HCT116 (cell line): ENCODE measurements at regions not wholly inside any gene's neighbourhood (a gene's known extent, or its start where the extent isn't known, plus 50 kb on each side); places are given as distances from the start of the nearest gene placed in this dataset.

ENCODE experiments used
- ATAC-seq: fragments of 200-7000 bp; cut with Tn5 transposase; 2 replicates; pipeline ENCODE4 v1.9.1; 2020; ENCODE audit warnings: mild to moderate bottlenecking, moderate library complexity
- BruUV-seq: library from RNA; stranded (reverse); fragments of 400-500 nt; replicated peaks from 2 replicates; lab custom pipeline; 2021; lab: Mats Ljungman, UMichigan
- CTCF ChIA-PET: fragments of 300-600 bp; sonication (Branson Sonifier 250); formaldehyde crosslinking; loops from one replicate; lab custom pipeline; 2021; ENCODE audit warnings: antibody characterized with exemption; lab: Charles Lee
- POLR2A ChIA-PET: fragments of 300-600, 350-600 bp; sonication (Branson Sonifier 250); formaldehyde crosslinking; loops from one replicate; lab custom pipeline; 2021; ENCODE audit warnings: antibody characterized with exemption; lab: Charles Lee
- RAD21 ChIA-PET, 2 experiments: fragments of 300-600 bp; sonication (Branson Sonifier 250); formaldehyde crosslinking; loops; one replicate each; lab custom pipeline; 2023; ENCODE audit warnings: low total read pairs in 2 of 2; ENCODE audit not compliant: uncharacterized antibody in 2 of 2, unreplicated experiment in 2 of 2, low non-redundant PET in 1 of 2; lab: Charles Lee
- DNase-seq: peaks from one replicate; pipeline ENCODE4 v3.0.0-alpha.2; 2010; ENCODE audit warnings: low read depth, low spot score
- H2AFZ ChIP-seq: fragments of 200-600 bp; shearing (Covaris generic), sonication (generic); 2 replicates; pipeline ENCODE4 v1.6.1; 2017; ENCODE audit warnings: low read depth, mixed run types, mixed read lengths, antibody characterized with exemption, low read length; ENCODE audit not compliant: poor library complexity, severe bottlenecking
- H3K27ac ChIP-seq: 2 replicates; pipeline ENCODE4 v1.5.1; 2012; ENCODE audit warnings: low read depth, low read length
- H3K27me3 ChIP-seq: fragments of 200-600 bp; sonication (generic); 2 replicates; pipeline ENCODE4 v1.6.1; 2016; ENCODE audit warnings: mixed run types, low read length, mixed read lengths; ENCODE audit not compliant: insufficient read depth
- H3K36me3 ChIP-seq, 2 experiments: fragments of 200-500 bp in 1 of 2; fragments of 200-600 bp in 1 of 2; sonication (Bioruptor generic) in 1 of 2; sonication (generic) in 1 of 2; 2 replicates each; pipeline versions ENCODE4 v1.5.1 to v1.6.1; 2014 to 2016; ENCODE audit warnings: low read length in 2 of 2, inconsistent platforms in 1 of 2, mixed read lengths in 1 of 2, mixed run types in 1 of 2; ENCODE audit not compliant: insufficient read depth in 2 of 2, control insufficient read depth in 1 of 2
- H3K4me1 ChIP-seq, 2 experiments: fragments of 200-600 bp in 1 of 2; sonication (generic) in 1 of 2; 2 replicates each; pipeline versions ENCODE4 v1.5.1 to v1.6.1; 2012 to 2017; ENCODE audit warnings: low read length in 2 of 2, inconsistent platforms in 1 of 2, mild to moderate bottlenecking in 1 of 2, mixed read lengths in 1 of 2, mixed run types in 1 of 2, moderate library complexity in 1 of 2; ENCODE audit not compliant: insufficient read depth in 2 of 2, control insufficient read depth in 1 of 2
- H3K4me2 ChIP-seq: fragments of 200-600 bp; sonication (generic); 2 replicates; pipeline ENCODE4 v1.6.1; 2017; ENCODE audit warnings: mixed run types, low read length, mixed read lengths
- H3K4me3 ChIP-seq, 2 experiments: fragments of 200-600 bp in 1 of 2; sonication (generic) in 1 of 2; replicated peaks in 1 of 2; 2 replicates each; pipeline ENCODE4 v1.5.1; 2011 to 2016; ENCODE audit warnings: low read length in 2 of 2, control low read depth in 1 of 2, low read depth in 1 of 2, mild to moderate bottlenecking in 1 of 2, mixed read lengths in 1 of 2, mixed run types in 1 of 2
- H3K79me2 ChIP-seq: fragments of 200-600 bp; sonication (generic); 2 replicates; pipeline ENCODE4 v1.6.1; 2017; ENCODE audit warnings: mild to moderate bottlenecking, mixed run types, low read length, moderate library complexity, mixed read lengths; ENCODE audit not compliant: insufficient read depth
- H3K9ac ChIP-seq: fragments of 200-600 bp; sonication (generic); 2 replicates; pipeline ENCODE4 v1.6.1; 2016; ENCODE audit warnings: low read length, mixed read lengths
- H3K9me2 ChIP-seq: fragments of 200-600 bp; sonication (generic), shearing (Covaris generic); 2 replicates; pipeline ENCODE4 v1.6.1; 2017; ENCODE audit warnings: mixed run types, mild to moderate bottlenecking, moderate library complexity; ENCODE audit not compliant: insufficient read depth
- H3K9me3 ChIP-seq, 2 experiments: fragments of 200-500 bp in 1 of 2; fragments of 200-600 bp in 1 of 2; sonication (Bioruptor generic) in 1 of 2; sonication (generic) in 1 of 2; 2 replicates each; pipeline ENCODE4 v1.6.1; 2014 to 2017; ENCODE audit warnings: low read length in 2 of 2, mixed read lengths in 2 of 2, inconsistent platforms in 1 of 2, low read depth in 1 of 2, mild to moderate bottlenecking in 1 of 2, mixed run types in 1 of 2, moderate library complexity in 1 of 2; ENCODE audit not compliant: control insufficient read depth in 1 of 2, insufficient read depth in 1 of 2
- H4K20me1 ChIP-seq: fragments of 200-600 bp; sonication (generic), shearing (Covaris generic); 2 replicates; pipeline ENCODE4 v1.6.1; 2017; ENCODE audit warnings: mixed run types, mild to moderate bottlenecking, moderate library complexity; ENCODE audit not compliant: insufficient read depth
- ATF3 ChIP-seq: IDR thresholded peaks from 2 replicates; pipeline ENCODE4 v1.6.1; 2012
- CEBPB ChIP-seq: IDR thresholded peaks from 2 replicates; pipeline ENCODE4 v1.6.1; 2012; ENCODE audit warnings: low read depth
- CTCF ChIP-seq, 3 experiments: fragments of 200-600 bp in 1 of 3; sonication (generic) in 1 of 3; IDR thresholded peaks in 2 of 3; conservative IDR thresholded peaks in 1 of 3; 2 replicates each; pipeline ENCODE4 v1.5.1; 2012 to 2017; ENCODE audit warnings: low read depth in 2 of 3, low read length in 2 of 3, antibody characterized with exemption in 1 of 3, borderline replicate concordance in 1 of 3, control low read depth in 1 of 3, mild to moderate bottlenecking in 1 of 3, mixed read lengths in 1 of 3, mixed run types in 1 of 3, moderate library complexity in 1 of 3; ENCODE audit not compliant: insufficient read depth in 1 of 3
- EGR1 ChIP-seq: IDR thresholded peaks from 2 replicates; pipeline ENCODE4 v1.6.1; 2012; ENCODE audit warnings: low read depth
- FOSL1 ChIP-seq: IDR thresholded peaks from 2 replicates; pipeline ENCODE4 v1.6.1; 2012; ENCODE audit warnings: low read depth
- POLR2AphosphoS5 ChIP-seq: IDR thresholded peaks from 2 replicates; pipeline ENCODE4 v1.6.1; 2011; ENCODE audit warnings: mild to moderate bottlenecking, low read depth, low read length, moderate library complexity
- RAD21 ChIP-seq: IDR thresholded peaks from 2 replicates; pipeline ENCODE4 v1.6.1; 2012; ENCODE audit warnings: low read depth, mild to moderate bottlenecking
- SP1 ChIP-seq: IDR thresholded peaks from 2 replicates; pipeline ENCODE4 v1.6.1; 2012; ENCODE audit warnings: low read depth
- SRF ChIP-seq: IDR thresholded peaks from 2 replicates; pipeline ENCODE4 v1.6.1; 2012; ENCODE audit warnings: low read depth
- TCF7L2 ChIP-seq: IDR thresholded peaks from 2 replicates; pipeline ENCODE4 v1.7.0; 2011; ENCODE audit warnings: borderline replicate concordance, inconsistent platforms; ENCODE audit not compliant: insufficient read depth, insufficient read length; ENCODE audit errors: extremely low read depth
- YY1 ChIP-seq: IDR thresholded peaks from 2 replicates; pipeline ENCODE4 v1.6.1; 2011; ENCODE audit warnings: low read length, low read depth, moderate library complexity, mild to moderate bottlenecking; ENCODE audit not compliant: insufficient replicate concordance; ENCODE audit errors: extremely low read depth
- ZFX ChIP-seq: fragments of 450-650 bp; IDR thresholded peaks from 2 replicates; pipeline ENCODE4 v1.6.1; 2017
- ZNF274 ChIP-seq: fragments of 200-500 bp; sonication (Bioruptor generic); IDR thresholded peaks from 2 replicates; pipeline ENCODE4 v1.6.1; 2014; ENCODE audit warnings: mild to moderate bottlenecking, low read depth, low read length, inconsistent platforms
- intact Hi-C: fragments of 100-400 bp; cut with micrococcal nuclease; formaldehyde crosslinking; loops from 2 replicates; pipeline ENCODE4 v1.10.0; 2022
- TF ChIP-seq, protein P1 (sequence below): IDR thresholded peaks from 2 replicates; pipeline ENCODE4 v1.6.1; 2012

- Histone ChIP-seq H3K36me3 (no peaks in the 10 kb centered on the region), H3K4me2 (no peak overlapping the region), H3K9me2 (no peaks in the 10 kb centered on the region), H3K9ac (no peak overlapping the region), H3K4me1 (no peaks in the 10 kb centered on the region), H3K4me3 (no peak overlapping the region), H3K27ac (no peak overlapping the region), H3K9me3 (no peaks in the 10 kb centered on the region; a peak in 1 of 4 replicates), H4K20me1 (no peaks in the 10 kb centered on the region), H3K27me3 (no peaks in the 10 kb centered on the region), H2AFZ (no peak overlapping the region), H3K79me2 (no peaks in the 10 kb centered on the region)
- ChIA-PET RAD21 (no interaction called here), CTCF (no interaction called here), POLR2A (no interaction called here)
- no TSS peak for BruUV-seq
- no peak for TF ChIP-seq ATF3
- no peak for TF ChIP-seq CEBPB
- TF ChIP-seq FOSL1, result no peak
- no peak for TF ChIP-seq SP1
- TF ChIP-seq, protein P1, sequence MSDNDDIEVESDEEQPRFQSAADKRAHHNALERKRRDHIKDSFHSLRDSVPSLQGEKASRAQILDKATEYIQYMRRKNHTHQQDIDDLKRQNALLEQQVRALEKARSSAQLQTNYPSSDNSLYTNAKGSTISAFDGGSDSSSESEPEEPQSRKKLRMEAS, result no peak
- TF ChIP-seq SRF, result no peak
- no peak for TF ChIP-seq POLR2AphosphoS5
- no peak for TF ChIP-seq TCF7L2
- TF ChIP-seq ZFX, result no peak
- TF ChIP-seq ZNF274, result no peak
- TF ChIP-seq YY1, result no peak
- TF ChIP-seq EGR1, result no peak
- no peak for DNase-seq
- intact Hi-C loops, result no loop called here
- no peak for ATAC-seq
Observed at GRCh38 chr18:78836838-78837237, 142.8 kb upstream of the SALL3 start.

GRCh38 chr18:78837754-78838153 is 141.9 kb upstream of the SALL3 start:
- Histone ChIP-seq H3K9me2 (no peaks in the 10 kb centered on the region), H2AFZ (no peak overlapping the region), H3K9me3 (no peaks in the 10 kb centered on the region; a peak in 1 of 4 replicates), H3K79me2 (no peaks in the 10 kb centered on the region), H3K36me3 (no peaks in the 10 kb centered on the region), H3K27me3 (no peaks in the 10 kb centered on the region), H4K20me1 (no peaks in the 10 kb centered on the region), H3K27ac (no peak overlapping the region), H3K9ac (no peak overlapping the region), H3K4me3 (no peak overlapping the region), H3K4me2 (no peak overlapping the region), H3K4me1 (no peaks in the 10 kb centered on the region)
- CTCF ChIA-PET, result no interaction called here
- RAD21 ChIA-PET, result no interaction called here
- no TSS peak for BruUV-seq
- DNase-seq (no peak), ATAC-seq (no peak)
- POLR2A ChIA-PET, result no interaction called here
- intact Hi-C loops, result no loop called here
- TF ChIP-seq CTCF (IDR thresholded peaks at IDR 0.05 in 2 of 3, conservative IDR thresholded peaks at IDR 0.05 in 1 of 3; ENCODE audit: borderline replicate concordance in 1 of 3, insufficient read depth in 1 of 3, low read depth in 2 of 3, low read length in 2 of 3) (no peak), RAD21 (no peak), YY1 (no peak)
